Tongue (tissue), 1 donor: ENCODE measurements at regions not wholly inside any gene's neighbourhood (a gene's known extent, or its start where the extent isn't known, plus 50 kb on each side); places are given as distances from the start of the nearest gene placed in this dataset.

ENCODE experiments used
- DNase-seq: peaks from one replicate; pipeline ENCODE4 v3.0.0-alpha.2; 2015

- DNase-seq = no peak
Measured at GRCh38 chr13:29713839-29714238, 118.4 kb upstream of the SLC7A1 start.

- no peak for DNase-seq
Measured at GRCh38 chr13:29711776-29712175, 116.3 kb upstream of the SLC7A1 start.

- DNase-seq = no peak
Measured at GRCh38 chr13:29710511-29710910, 115.0 kb upstream of the SLC7A1 start.

DNA sequence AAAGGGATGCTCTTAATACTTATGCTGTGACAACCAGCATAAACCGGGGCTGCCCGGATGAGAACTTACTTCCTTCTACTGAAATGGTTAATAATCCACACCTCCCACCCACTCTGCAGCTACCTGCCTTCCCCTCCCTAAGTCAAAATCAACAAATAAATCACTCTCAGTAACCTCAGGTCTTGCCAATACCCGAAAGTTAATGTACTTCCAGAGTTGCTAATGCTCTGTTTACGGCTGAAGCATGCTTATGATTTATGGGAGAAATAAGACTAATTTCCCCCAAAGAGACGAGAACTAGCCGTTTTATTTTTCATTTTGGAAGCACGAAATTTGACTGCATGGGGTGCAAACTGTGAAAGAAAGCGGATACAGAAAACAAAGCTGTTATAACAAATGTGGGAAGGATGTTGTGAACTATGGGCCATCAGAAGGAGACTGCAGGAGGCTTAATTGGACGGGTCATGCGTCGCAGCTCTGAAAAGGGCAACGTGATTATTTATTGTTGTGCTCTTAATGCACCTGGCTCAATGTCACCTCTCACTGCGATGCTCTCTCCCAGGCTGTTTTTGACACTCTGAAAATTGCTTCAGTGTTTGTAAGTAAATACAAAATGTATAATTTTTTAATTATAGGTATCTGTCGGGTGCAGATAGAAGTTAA, 114.0 kb upstream of the SLC7A1 start:
- DNase-seq = no peak

DNA sequence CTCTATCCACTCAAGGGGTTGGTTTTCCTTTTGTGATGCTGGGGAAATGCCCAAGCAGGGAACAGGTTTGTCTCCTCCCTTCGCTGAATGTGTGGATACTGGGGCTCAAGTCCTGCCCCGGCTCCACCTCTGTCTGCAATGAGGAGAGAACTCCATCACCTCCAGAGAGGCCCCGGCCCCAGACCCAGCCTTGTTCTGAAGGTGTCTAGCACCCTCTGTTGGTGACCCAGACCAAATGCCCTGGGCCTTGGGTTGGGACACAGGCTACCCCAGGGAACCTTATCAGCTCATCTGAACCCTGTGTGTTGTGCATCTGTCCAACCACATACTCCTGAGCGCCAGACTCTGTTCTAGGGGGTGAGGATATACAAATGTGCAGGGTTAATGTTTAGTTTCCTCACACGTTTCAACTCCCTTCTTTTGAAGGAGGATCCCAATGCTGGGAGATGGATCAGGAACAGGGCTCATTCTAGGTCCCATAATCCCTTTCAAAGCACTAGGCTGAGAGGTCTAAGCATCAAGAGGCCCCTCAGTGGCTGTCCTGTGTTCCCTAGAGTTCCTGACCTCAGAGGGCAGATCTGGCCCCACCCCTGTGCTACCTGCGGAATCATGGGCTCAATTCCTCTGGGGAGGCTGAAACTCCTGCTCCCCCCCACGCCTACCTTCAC, 112.5 kb upstream of the SLC7A1 start:
- DNase-seq = peak; percentile 16

DNA sequence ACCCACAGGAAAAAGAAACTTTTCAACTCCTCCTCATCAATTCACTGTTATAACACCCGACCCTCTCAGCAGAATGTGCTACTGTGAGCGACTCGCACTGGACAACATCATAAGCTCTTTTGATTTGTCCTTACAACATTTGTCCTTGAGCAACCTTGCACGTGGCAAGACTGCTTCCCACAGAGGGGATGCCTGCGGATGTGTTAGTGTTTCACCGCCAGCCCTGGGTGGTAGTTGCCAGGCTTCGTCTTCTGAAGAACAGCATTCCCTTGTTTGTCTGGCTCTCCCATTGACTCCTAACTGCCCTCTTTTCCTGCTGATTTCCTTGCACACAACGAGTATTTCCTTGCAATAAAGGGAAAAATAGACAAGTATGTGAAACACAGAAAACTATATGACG, 111.4 kb upstream of the SLC7A1 start:
- DNase-seq = no peak

GRCh38 chr13:29704648-29705047, 109.2 kb upstream of the SLC7A1 start:
- peak; percentile 32 for DNase-seq

DNA sequence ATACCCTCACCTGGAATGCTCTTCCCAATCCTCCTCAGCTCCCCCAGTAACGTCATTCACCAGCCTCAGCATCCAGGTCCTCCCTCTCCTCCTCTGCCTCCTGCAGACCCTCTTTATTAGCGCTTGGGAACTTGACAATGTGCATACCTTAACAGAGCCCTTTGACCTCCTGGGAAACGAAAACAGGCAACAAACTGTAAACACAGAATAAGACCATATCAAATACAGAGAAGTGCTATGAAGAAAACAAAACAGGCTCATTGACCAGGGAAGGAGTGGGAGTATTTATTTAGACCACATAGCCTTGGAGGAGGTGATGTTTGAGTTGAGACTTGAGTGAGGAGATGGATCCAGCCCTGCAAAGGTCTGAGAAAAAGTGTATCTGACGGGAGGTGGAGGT, 107.9 kb upstream of the SLC7A1 start:
- no peak for DNase-seq

DNA sequence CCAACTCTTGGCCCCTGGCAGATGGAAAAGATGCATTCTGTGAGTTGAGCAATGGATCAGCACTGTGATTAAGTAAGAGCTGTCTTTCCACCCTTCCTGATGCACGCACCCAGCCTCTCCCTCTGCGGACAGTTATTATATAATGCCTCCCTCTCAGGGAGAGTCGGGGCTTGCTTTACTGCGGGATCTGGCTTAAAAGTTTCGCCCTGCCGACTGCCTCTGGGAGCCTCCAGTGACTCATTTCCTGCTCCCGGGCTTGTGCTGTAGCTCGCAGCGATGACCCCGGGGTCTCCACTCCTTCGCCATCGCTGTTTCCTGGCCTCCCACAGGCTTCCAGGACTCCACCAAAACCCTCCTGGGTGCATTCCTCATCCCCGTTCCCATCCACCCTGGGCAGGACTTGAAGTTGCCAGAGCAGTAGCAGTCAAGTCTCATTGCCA, 107.4 kb upstream of the SLC7A1 start:
- no peak for DNase-seq

- no peak for DNase-seq
Measured at GRCh38 chr13:29698106-29698505, 102.6 kb upstream of the SLC7A1 start.

DNA sequence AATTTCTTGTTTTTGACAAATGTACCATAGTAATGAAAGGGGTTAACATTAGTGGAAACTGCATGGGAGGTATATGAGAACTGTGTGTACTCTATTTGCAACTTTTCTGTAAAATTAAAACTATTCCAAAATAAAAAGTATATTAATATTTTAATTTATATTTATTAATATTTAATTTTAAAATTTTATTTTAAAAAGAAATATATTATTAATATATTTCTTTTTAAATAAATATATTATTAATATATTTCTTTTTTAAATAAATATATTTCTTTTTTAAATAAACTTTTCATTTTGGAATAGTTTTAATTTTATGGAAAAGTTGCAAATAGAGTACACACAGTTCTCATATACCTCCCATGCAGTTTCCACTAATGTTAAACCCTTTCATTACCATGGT, 101.1 kb upstream of the SLC7A1 start:
- DNase-seq = no peak

GRCh38 chr13:29693275-29693945, 97.9 kb upstream of the SLC7A1 start:
- peak; percentile 21 for DNase-seq

DNA sequence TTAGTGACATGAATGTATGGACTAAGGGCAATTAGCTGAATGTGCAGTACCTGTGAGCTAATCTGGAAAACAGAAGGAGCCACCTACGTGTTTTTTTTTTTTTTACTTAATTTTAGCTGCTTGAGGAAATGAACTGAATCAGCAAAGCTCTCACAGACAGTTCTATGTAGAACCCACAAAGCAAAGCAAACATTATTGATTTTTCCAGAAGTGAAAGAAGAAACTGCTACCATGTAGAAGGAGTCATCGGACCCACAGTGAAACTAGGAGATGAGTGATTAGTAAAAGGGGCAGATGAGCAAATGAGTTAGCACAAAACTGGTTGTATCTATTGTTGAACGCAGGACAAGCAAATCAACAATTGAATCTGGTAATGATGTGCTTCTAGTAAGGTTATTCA, 94.1 kb upstream of the SLC7A1 start:
- no peak for DNase-seq

DNA sequence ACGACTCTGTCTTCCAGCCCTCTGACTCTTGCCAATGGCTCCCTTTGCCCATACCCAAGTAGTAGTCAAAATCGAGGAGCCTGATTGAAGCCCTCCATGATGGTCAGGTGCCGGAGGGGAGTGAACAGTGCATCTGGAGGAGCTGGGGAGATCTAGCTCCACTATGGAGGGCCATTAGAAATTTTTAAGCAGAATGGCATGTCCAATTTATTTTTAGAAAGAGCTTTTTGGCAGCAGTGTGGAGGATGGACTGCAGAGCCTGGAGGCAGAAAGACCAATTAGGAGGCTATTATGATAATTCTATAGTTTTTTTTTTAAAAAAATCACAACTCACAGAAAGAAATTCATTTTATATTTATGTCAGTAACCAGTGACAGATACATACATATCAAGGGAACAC, 92.7 kb upstream of the SLC7A1 start:
- no peak for DNase-seq

DNA sequence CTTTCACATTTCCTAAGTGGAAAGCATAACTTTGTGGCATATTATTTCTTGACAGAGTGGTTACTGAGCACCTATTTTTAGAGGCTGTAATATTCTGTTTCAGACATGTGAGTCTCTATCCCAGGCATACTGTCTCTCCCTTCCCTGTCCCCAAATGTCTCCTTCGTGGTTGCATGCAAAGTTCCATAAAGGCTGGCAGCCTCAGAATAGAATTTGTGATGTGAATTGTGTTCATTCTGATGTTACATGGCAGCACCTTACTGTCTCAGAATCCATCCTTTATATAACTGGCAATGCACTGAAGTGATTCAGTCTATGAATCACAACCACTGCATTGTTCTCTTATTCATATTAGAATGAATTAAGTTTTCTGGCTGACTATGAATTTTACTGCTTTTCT, 89.0 kb upstream of the SLC7A1 start:
- DNase-seq = no peak

DNA sequence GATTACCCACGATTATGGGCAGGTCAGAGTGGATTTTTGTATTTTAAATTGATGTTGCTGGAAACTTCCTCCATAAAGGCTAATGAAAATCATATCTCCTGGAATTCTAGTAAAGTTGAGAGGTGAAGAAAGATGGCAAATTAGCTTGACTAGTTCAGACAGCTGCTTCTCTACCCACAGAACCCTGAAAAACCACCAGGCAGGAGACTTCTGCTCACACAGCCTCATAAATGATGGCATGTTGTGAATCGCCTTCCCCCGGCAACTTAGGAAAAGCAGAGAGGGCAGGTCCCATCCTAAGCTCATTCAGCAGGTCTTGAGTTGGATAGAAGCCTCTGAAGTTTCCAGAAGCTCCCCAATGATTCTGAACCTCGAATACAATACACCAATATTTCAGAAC, 87.6 kb upstream of the SLC7A1 start:
- no peak for DNase-seq

- no peak for DNase-seq
Measured at GRCh38 chr13:29681864-29682263, 86.4 kb upstream of the SLC7A1 start.

DNA sequence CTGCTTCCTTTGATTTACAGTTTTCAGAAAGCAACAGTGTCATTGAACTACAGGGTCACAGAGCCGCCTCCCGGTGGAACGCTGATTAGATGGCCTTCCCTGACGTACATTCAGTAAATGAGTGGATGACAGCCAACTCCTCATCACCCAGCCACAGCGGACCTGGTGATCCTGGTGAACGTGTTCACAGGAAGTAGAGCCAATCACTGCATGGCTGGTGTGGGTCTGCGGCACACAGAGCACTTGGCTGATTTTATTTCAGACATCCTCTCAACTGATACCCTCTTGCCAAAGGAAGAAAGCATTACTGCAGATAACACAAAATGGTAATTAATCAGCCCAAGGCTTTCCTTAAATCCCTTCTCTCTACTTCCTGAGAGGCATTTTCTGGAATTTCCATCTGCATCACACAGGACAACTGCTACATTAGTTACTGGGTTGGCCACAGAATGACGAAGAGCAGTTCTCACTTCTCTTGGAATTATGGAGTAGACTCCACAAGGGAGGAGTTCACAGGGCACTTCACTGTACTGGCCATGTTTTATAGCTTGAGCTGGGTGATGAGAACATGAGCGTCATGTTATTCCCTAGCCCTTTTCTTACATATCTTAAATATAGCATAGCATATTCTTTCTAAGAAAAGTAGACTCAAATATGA, 84.0 kb upstream of the SLC7A1 start:
- no peak for DNase-seq

- DNase-seq = no peak
Measured at GRCh38 chr13:29677627-29678026, 82.1 kb upstream of the SLC7A1 start.

DNA sequence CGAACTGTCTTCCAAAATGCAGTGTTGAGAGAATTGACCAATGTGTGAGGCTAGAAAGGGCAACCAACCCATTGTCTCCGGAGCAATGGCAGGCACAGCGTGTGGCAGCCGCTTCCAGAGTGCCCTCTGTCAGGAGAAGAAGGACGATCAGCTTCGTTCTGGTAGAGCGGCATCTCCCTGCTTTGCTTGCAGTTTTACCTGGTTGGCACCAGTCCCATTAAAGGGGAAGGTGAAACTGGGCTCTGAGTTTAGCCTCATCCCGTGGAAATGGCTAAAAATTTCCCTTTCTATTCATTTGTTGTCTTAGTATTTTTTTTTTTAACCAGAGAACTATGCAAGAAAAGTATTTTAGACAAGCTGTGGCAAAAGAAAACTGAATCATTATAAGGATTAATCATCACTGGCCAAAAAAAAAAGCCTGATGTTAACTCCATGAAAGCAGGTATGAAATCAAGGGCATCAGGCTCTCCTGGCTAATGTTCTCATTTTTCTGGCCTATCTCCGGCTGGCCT, 81.5 kb upstream of the SLC7A1 start:
- no peak for DNase-seq

DNA sequence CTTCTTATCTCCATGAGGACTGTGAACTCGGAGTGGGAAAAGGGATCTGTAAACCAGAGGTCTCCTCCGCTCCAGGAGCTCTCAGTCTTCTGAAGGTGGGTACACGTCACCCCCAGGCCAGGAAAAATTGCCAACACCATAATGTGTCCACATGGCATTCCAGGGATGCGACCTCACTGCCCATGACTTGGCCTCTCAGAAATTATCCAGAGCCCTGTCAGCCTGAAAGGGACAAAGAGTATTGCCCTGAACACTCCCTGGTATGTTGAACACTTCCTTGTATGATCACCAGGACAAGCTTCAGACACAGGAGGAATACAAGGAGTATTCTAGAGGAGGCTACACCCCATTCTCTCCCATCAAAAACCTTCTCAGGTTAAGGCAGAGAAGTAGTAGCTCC, 81.0 kb upstream of the SLC7A1 start:
- DNase-seq = no peak

- DNase-seq = no peak
Measured at GRCh38 chr13:29674532-29674931, 79.0 kb upstream of the SLC7A1 start.

DNA sequence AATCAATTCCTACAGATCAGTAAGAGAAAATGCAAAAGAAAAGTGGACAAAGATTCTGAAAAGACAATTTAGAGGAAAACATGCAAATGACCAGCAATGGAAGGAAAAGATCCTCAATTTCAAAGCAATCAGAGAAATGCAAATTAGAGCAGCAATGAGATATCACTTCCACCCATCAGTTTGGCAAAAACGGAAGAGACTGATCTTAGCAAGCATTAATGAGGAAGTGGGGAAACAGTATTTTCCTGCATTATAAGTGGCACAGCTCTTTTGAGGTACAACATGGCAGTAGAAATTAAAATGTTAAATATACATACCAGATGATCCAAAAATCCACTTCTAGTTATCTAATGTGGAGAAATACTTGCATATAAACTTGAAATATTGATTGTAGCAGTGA, 69.1 kb upstream of the SLC7A1 start:
- no peak for DNase-seq
